Activated T-helper 2 cell treated with anti-CD3 and anti-CD28 coated beads, Interferon-gamma antibody, Interleukin-2, Interleukin-4, amounts not matched to agents 10 μg/mL and 5 μg/mL and 100 μg/mL, durations not matched to agents 14 hours and 24 hours and 36 hours (primary cell): ENCODE measurements at regions not wholly inside any gene's neighbourhood (a gene's known extent, or its start where the extent isn't known, plus 50 kb on each side); places are given as distances from the start of the nearest gene placed in this dataset.
"Not testable (repeated sequence)": the region's sequence is repeated elsewhere in the genome, so short reads cannot be mapped to it uniquely, and the experiment has no call there.

ENCODE experiments used
- DNase-seq: peaks from one replicate; pipeline ENCODE4 v3.0.0; 2021; ENCODE audit warnings: low spot score
- H3K27ac Mint-ChIP-seq: one replicate; pipeline ENCODE4 v1.8.0; 2021; ENCODE audit warnings: mixed read lengths
- H3K27me3 Mint-ChIP-seq: one replicate; pipeline ENCODE4 v1.8.0; 2021; ENCODE audit warnings: low read depth, mixed read lengths
- H3K36me3 Mint-ChIP-seq: one replicate; pipeline ENCODE4 v1.8.0; 2021; ENCODE audit warnings: low read depth, mixed read lengths
- H3K4me1 Mint-ChIP-seq: one replicate; pipeline ENCODE4 v1.8.0; 2021; ENCODE audit warnings: low read depth, mixed read lengths
- H3K4me3 Mint-ChIP-seq: one replicate; pipeline ENCODE4 v1.8.0; 2021; ENCODE audit warnings: low read depth, mild to moderate bottlenecking, moderate library complexity, mixed read lengths
- H3K9me3 Mint-ChIP-seq: one replicate; pipeline ENCODE4 v1.8.0; 2021; ENCODE audit warnings: mixed read lengths
- intact Hi-C: fragments of 100-400 bp; cut with micrococcal nuclease; formaldehyde crosslinking; loops from one replicate; pipeline ENCODE4 v1.15.1; 2023

GRCh38 chr6:14555804-14556203, 438.2 kb downstream of the CD83 start:
- no peak for DNase-seq
- Mint-ChIP-seq H3K4me3 (no peak overlapping the region), H3K27me3 (no peaks in the 10 kb centered on the region), H3K4me1 (peaks cover 1% of the 10 kb centered on the region), H3K9me3 (peaks cover 5% of the 10 kb centered on the region), H3K36me3 (peaks cover 7% of the 10 kb centered on the region), H3K27ac (no peak overlapping the region)
- intact Hi-C loops, result no loop called here

- Mint-ChIP-seq H3K36me3 (peaks cover 16% of the 10 kb centered on the region), H3K27me3 (no peaks in the 10 kb centered on the region), H3K27ac (no peak overlapping the region), H3K9me3 (peaks cover 28% of the 10 kb centered on the region), H3K4me3 (no peak overlapping the region), H3K4me1 (no peaks in the 10 kb centered on the region)
- no peak for DNase-seq
- intact Hi-C loops, result no loop called here
Observed at GRCh38 chr6:14559746-14560536, 442.4 kb downstream of the CD83 start.

DNA sequence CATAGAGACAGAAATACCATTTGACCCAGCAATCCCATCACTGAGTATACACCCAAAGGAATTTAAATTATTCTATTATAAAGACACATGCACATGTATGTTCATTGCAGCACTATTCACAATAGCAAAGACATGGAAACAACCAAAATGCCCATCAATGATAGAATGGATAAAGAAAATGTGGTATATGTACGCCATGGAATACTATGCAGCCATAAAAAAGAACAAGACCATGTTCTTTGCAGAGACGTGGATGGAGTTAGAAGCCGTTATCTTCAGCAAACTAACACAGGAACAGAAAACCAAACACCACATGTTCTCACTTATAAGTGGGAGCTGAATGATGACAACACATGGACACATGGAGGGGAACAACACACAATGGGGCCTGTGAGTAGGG, 444.0 kb downstream of the CD83 start:
- intact Hi-C loops, DNase-seq, H3K27me3 Mint-ChIP-seq, H3K27ac Mint-ChIP-seq, H3K4me1 Mint-ChIP-seq, H3K4me3 Mint-ChIP-seq: not testable (repeated sequence)
- Mint-ChIP-seq H3K9me3 (peaks cover 29% of the 10 kb centered on the region), H3K36me3 (peaks cover 16% of the 10 kb centered on the region)

DNA sequence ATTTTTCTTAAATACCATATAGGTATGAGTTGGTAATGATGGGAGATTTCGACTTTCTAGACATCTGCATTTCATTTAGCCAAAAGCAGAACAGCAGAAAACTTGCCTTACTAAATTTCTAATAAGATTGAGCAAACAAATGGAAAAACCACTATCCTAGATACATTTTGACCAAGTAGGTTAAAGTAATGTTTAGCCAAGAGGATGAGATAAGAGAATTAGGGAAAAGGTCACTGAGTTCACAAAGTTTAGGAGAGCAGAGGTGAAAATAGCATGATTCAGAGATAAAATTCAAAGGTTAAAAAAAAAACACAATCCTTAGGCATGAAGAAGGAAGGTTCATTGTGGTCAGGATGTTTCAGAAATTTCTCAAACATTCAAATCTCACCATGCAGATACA, 450.3 kb downstream of the CD83 start:
- Mint-ChIP-seq H3K4me1 (peaks cover 10% of the 10 kb centered on the region), H3K9me3 (peaks cover 14% of the 10 kb centered on the region), H3K36me3 (peaks cover 12% of the 10 kb centered on the region), H3K27ac (no peak overlapping the region), H3K27me3 (no peaks in the 10 kb centered on the region), H3K4me3 (no peak overlapping the region)
- intact Hi-C loops, result no loop called here
- no peak for DNase-seq

DNA sequence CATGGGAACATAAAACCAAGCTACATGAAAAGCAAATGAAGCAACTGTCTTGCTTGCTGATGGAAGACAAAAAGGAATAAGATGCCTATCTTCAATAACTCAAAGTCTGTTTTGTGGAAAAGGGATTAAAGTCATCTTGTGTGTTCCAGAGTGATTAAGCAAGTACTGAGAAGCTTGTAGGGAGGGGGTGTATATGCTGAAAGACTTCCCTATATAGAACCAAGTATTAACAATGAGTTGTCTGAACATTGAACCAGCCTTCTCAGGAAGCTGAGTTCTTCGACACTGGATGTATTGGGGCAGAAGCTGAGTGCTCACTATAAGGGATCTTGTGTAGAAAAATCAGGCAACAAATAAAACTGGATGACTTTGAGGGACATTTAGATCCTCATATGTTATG, 451.8 kb downstream of the CD83 start:
- peaks cover 10% of the 10 kb centered on the region for H3K4me1 Mint-ChIP-seq
- intact Hi-C loops, result no loop called here
- no peak for DNase-seq
- H3K4me3 Mint-ChIP-seq, result no peak overlapping the region
- no peaks in the 10 kb centered on the region for H3K27me3 Mint-ChIP-seq
- peaks cover 7% of the 10 kb centered on the region for H3K36me3 Mint-ChIP-seq
- no peak overlapping the region for H3K27ac Mint-ChIP-seq
- H3K9me3 Mint-ChIP-seq, result peaks cover 6% of the 10 kb centered on the region

DNA sequence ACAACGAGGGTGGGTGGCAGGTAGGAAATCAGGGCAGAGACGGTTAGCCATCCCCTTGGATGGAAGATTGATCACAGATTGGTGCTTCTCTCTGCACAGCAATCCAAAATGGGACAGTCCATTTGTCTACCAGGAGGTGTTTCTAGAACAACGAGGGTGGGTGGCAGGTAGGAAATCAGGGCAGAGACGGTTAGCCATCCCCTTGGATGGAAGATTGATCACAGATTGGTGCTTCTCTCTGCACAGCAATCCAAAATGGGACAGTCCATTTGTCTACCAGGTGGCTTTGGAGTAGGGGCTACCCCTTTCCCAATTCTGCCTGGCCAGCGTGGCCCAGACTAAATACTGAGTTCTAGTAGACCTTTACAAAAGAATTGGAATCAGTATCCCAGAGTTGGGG, 452.3 kb downstream of the CD83 start:
- H3K9me3 Mint-ChIP-seq, H3K27me3 Mint-ChIP-seq, H3K27ac Mint-ChIP-seq, H3K4me1 Mint-ChIP-seq, intact Hi-C loops, DNase-seq, H3K4me3 Mint-ChIP-seq, H3K36me3 Mint-ChIP-seq: not testable (repeated sequence)

- DNase-seq, result no peak
- no peaks in the 10 kb centered on the region for H3K27me3 Mint-ChIP-seq
- peaks cover 3% of the 10 kb centered on the region for H3K36me3 Mint-ChIP-seq
- no peak overlapping the region for H3K4me3 Mint-ChIP-seq
- no peaks in the 10 kb centered on the region for H3K9me3 Mint-ChIP-seq
- peaks cover 10% of the 10 kb centered on the region for H3K4me1 Mint-ChIP-seq
- intact Hi-C loops, result no loop called here
- H3K27ac Mint-ChIP-seq, result no peak overlapping the region
Observed at GRCh38 chr6:14571001-14571400, 453.4 kb downstream of the CD83 start.

- Mint-ChIP-seq H3K36me3 (peaks cover 3% of the 10 kb centered on the region), H3K4me3 (no peak overlapping the region), H3K4me1 (peaks cover 10% of the 10 kb centered on the region), H3K27ac (no peak overlapping the region), H3K9me3 (peaks cover 5% of the 10 kb centered on the region), H3K27me3 (no peaks in the 10 kb centered on the region)
- intact Hi-C loops, result no loop called here
- DNase-seq, result no peak
Observed at GRCh38 chr6:14571746-14572145, 454.2 kb downstream of the CD83 start.

DNA sequence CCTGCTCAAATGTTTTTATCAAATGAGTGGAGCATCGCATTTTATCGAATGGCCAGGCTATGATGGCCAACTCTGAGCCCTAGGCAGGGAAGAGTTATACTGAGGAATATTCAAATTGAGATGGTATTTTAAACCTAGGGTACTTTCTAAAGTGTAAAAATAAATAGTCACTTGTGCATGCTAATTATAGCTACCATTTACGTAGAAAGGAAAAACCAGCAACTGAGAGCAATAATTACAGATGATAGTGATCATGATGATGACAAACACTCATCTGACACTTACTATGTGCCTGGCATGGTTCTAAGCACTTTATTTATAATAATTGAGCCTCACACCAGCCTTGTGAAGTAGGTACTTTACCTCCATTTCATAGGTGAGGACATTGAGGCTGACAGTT, 455.7 kb downstream of the CD83 start:
- Mint-ChIP-seq H3K4me3 (no peak overlapping the region), H3K27ac (no peak overlapping the region), H3K4me1 (peaks cover 2% of the 10 kb centered on the region), H3K27me3 (no peaks in the 10 kb centered on the region), H3K9me3 (peaks cover 5% of the 10 kb centered on the region), H3K36me3 (peaks cover 3% of the 10 kb centered on the region)
- intact Hi-C loops, result no loop called here
- DNase-seq, result no peak

- DNase-seq, result no peak
- peaks cover 5% of the 10 kb centered on the region for H3K9me3 Mint-ChIP-seq
- H3K4me1 Mint-ChIP-seq, result no peaks in the 10 kb centered on the region
- no peak overlapping the region for H3K27ac Mint-ChIP-seq
- intact Hi-C loops, result no loop called here
- H3K4me3 Mint-ChIP-seq, result no peak overlapping the region
- H3K27me3 Mint-ChIP-seq, result no peaks in the 10 kb centered on the region
- peaks cover 3% of the 10 kb centered on the region for H3K36me3 Mint-ChIP-seq
Observed at GRCh38 chr6:14573703-14574290, 456.2 kb downstream of the CD83 start.

- Mint-ChIP-seq H3K27ac (no peak overlapping the region), H3K27me3 (no peaks in the 10 kb centered on the region), H3K4me1 (no peaks in the 10 kb centered on the region), H3K36me3 (no peaks in the 10 kb centered on the region), H3K4me3 (no peak overlapping the region), H3K9me3 (peaks cover 10% of the 10 kb centered on the region)
- no peak for DNase-seq
- intact Hi-C loops, result no loop called here
Observed at GRCh38 chr6:14575961-14576360, 458.4 kb downstream of the CD83 start.

GRCh38 chr6:14578994-14579393, 461.4 kb downstream of the CD83 start:
- intact Hi-C loops, result no loop called here
- Mint-ChIP-seq H3K36me3 (no peaks in the 10 kb centered on the region), H3K4me3 (no peak overlapping the region), H3K27me3 (no peaks in the 10 kb centered on the region), H3K9me3 (peaks cover 10% of the 10 kb centered on the region), H3K4me1 (no peaks in the 10 kb centered on the region), H3K27ac (no peak overlapping the region)
- DNase-seq, result no peak

- H3K4me1 Mint-ChIP-seq, result no peaks in the 10 kb centered on the region
- no peaks in the 10 kb centered on the region for H3K36me3 Mint-ChIP-seq
- H3K9me3 Mint-ChIP-seq, result peaks cover 4% of the 10 kb centered on the region
- DNase-seq, result no peak
- H3K27ac Mint-ChIP-seq, result no peak overlapping the region
- H3K4me3 Mint-ChIP-seq, result no peak overlapping the region
- intact Hi-C loops, result no loop called here
- H3K27me3 Mint-ChIP-seq, result no peaks in the 10 kb centered on the region
Observed at GRCh38 chr6:14582749-14583148, 465.2 kb downstream of the CD83 start.
